ENCODE measurements at regions not wholly inside any gene's neighbourhood (a gene's known extent, or its start where the extent isn't known, plus 50 kb on each side); places are given as distances from the start of the nearest gene placed in this dataset.

GRCh38 chr12:77392467-77393088, 327.2 kb upstream of the E2F7 start:
- DNase-seq = peak; percentile 92 to 99

- no peak for DNase-seq
Measured at GRCh38 chr12:77388445-77389265, 323.3 kb upstream of the E2F7 start.

GRCh38 chr12:77387671-77388070, 322.3 kb upstream of the E2F7 start:
- no peak for DNase-seq

GRCh38 chr12:77387214-77387613, 321.8 kb upstream of the E2F7 start:
- DNase-seq = no peak

- no peak for DNase-seq
Measured at GRCh38 chr12:77384941-77385340, 319.6 kb upstream of the E2F7 start.

- DNase-seq = no peak
Measured at GRCh38 chr12:77382096-77382742, 316.9 kb upstream of the E2F7 start.

- DNase-seq = no peak
Measured at GRCh38 chr12:77377622-77378021, 312.3 kb upstream of the E2F7 start.

GRCh38 chr12:77377116-77377515, 311.7 kb upstream of the E2F7 start:
- no peak for DNase-seq

- DNase-seq = no peak
Measured at GRCh38 chr12:77374673-77375072, 309.3 kb upstream of the E2F7 start.

- no peak for DNase-seq
Measured at GRCh38 chr12:77372494-77372893, 307.1 kb upstream of the E2F7 start.

- no peak for DNase-seq
Measured at GRCh38 chr12:77372026-77372425, 306.7 kb upstream of the E2F7 start.

GRCh38 chr12:77368379-77368778, 303.0 kb upstream of the E2F7 start:
- no peak for DNase-seq

- no peak for DNase-seq
Measured at GRCh38 chr12:77366616-77367015, 301.2 kb upstream of the E2F7 start.

- DNase-seq = no peak
Measured at GRCh38 chr12:77364400-77364799, 299.0 kb upstream of the E2F7 start.

GRCh38 chr12:77362509-77363210, 297.3 kb upstream of the E2F7 start:
- no peak for DNase-seq

- DNase-seq = no peak
Measured at GRCh38 chr12:77357655-77358054, 292.3 kb upstream of the E2F7 start.

- no peak for DNase-seq
Measured at GRCh38 chr12:77354766-77355362, 289.5 kb upstream of the E2F7 start.

- DNase-seq = no peak
Measured at GRCh38 chr12:77352946-77353345, 287.6 kb upstream of the E2F7 start.

GRCh38 chr12:77351860-77352259, 286.5 kb upstream of the E2F7 start:
- DNase-seq = no peak

GRCh38 chr12:77349689-77350370, 284.5 kb upstream of the E2F7 start:
- no peak for DNase-seq

GRCh38 chr12:77347017-77347416, 281.6 kb upstream of the E2F7 start:
- no peak for DNase-seq

GRCh38 chr12:77345336-77345735, 280.0 kb upstream of the E2F7 start:
- no peak for DNase-seq

Data from NCI-H2081 (cell line).